Activated CD4-positive, alpha-beta T cell treated with anti-CD3 and anti-CD28 coated beads for 48 hours (primary cell): ENCODE measurements at regions not wholly inside any gene's neighbourhood (a gene's known extent, or its start where the extent isn't known, plus 50 kb on each side); places are given as distances from the start of the nearest gene placed in this dataset.

Source experiments
- DNase-seq: peaks from one replicate; pipeline ENCODE4 v3.0.0-alpha.2; 2020

- DNase-seq: no peak
Observed at GRCh38 chr16:5448798-5449197, 351.2 kb upstream of the EEF2KMT start.

- no peak for DNase-seq
Observed at GRCh38 chr16:5447734-5448133, 350.1 kb upstream of the EEF2KMT start.

- DNase-seq: no peak
Observed at GRCh38 chr16:5446623-5447240, 349.1 kb upstream of the EEF2KMT start.

GRCh38 chr16:5444189-5444588 lies 346.6 kb upstream of the EEF2KMT start:
- DNase-seq: no peak

- no peak for DNase-seq
Observed at GRCh38 chr16:5442986-5443385, 345.4 kb upstream of the EEF2KMT start.

- no peak for DNase-seq
Observed at GRCh38 chr16:5442054-5442453, 344.5 kb upstream of the EEF2KMT start.

- no peak for DNase-seq
Observed at GRCh38 chr16:5438591-5438990, 341.0 kb upstream of the EEF2KMT start.

GRCh38 chr16:5433587-5433986 lies 336.0 kb upstream of the EEF2KMT start:
- no peak for DNase-seq

- no peak for DNase-seq
Observed at GRCh38 chr16:5432166-5432565, 334.6 kb upstream of the EEF2KMT start.

GRCh38 chr16:5430598-5430997 lies 333.0 kb upstream of the EEF2KMT start:
- no peak for DNase-seq

GRCh38 chr16:5428932-5429331 lies 331.3 kb upstream of the EEF2KMT start:
- no peak for DNase-seq

- no peak for DNase-seq
Observed at GRCh38 chr16:5427571-5427970, 330.0 kb upstream of the EEF2KMT start.

- no peak for DNase-seq
Observed at GRCh38 chr16:5422643-5423496, 325.3 kb upstream of the EEF2KMT start.

GRCh38 chr16:5422047-5422446 lies 324.5 kb upstream of the EEF2KMT start:
- DNase-seq: no peak

- DNase-seq: no peak
Observed at GRCh38 chr16:5416013-5416412, 318.4 kb upstream of the EEF2KMT start.

- DNase-seq: no peak
Observed at GRCh38 chr16:5415123-5415522, 317.5 kb upstream of the EEF2KMT start.

GRCh38 chr16:5412731-5413130 lies 315.1 kb upstream of the EEF2KMT start:
- DNase-seq: no peak

GRCh38 chr16:5398203-5398602 lies 300.6 kb upstream of the EEF2KMT start:
- DNase-seq: no peak

GRCh38 chr16:5396880-5397279 lies 299.3 kb upstream of the EEF2KMT start:
- no peak for DNase-seq

GRCh38 chr16:5393070-5393469 lies 295.5 kb upstream of the EEF2KMT start:
- no peak for DNase-seq

GRCh38 chr16:5386989-5387388 lies 289.4 kb upstream of the EEF2KMT start:
- DNase-seq: no peak

- DNase-seq: no peak
Observed at GRCh38 chr16:5385811-5386210, 288.2 kb upstream of the EEF2KMT start.

- no peak for DNase-seq
Observed at GRCh38 chr16:5385115-5385514, 287.5 kb upstream of the EEF2KMT start.

GRCh38 chr16:5383737-5384136 lies 286.1 kb upstream of the EEF2KMT start:
- no peak for DNase-seq

- no peak for DNase-seq
Observed at GRCh38 chr16:5382484-5382883, 284.9 kb upstream of the EEF2KMT start.
